ENCODE measurements at regions not wholly inside any gene's neighbourhood (a gene's known extent, or its start where the extent isn't known, plus 50 kb on each side); places are given as distances from the start of the nearest gene placed in this dataset.

GRCh38 chr4:137043184-137043583, 489.1 kb downstream of the PCDH18 start:
- DNase-seq: no peak

DNA sequence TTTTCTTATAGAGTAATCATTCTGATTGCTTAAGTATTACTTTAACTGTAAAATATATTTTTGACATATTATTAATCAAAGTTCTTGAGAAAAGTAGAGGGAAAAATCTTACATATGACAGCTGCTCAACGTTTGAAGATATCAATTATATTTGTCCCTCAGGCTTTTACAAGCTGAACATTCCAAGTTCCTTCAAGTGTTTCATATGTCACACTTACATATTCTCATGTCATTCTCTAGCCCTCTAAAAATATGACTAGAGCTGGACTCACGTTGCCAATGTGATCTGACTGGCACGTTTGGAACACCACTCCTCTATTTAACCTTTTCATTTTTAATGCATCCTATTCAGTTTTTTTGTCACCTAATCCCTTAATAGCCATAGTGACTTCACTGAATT, 492.9 kb downstream of the PCDH18 start:
- DNase-seq: peak; percentile 9

- peak; percentile 96 for DNase-seq
Observed at GRCh38 chr4:137032222-137032621, 500.1 kb downstream of the PCDH18 start.

GRCh38 chr4:137029026-137029425, 503.3 kb downstream of the PCDH18 start:
- DNase-seq: no peak

GRCh38 chr4:137025484-137026059, 506.7 kb downstream of the PCDH18 start:
- no peak for DNase-seq

GRCh38 chr4:137015426-137016409, 516.6 kb downstream of the PCDH18 start:
- DNase-seq: no peak

GRCh38 chr4:137000432-137000831, 531.9 kb downstream of the PCDH18 start:
- peak; percentile 83 for DNase-seq

DNA sequence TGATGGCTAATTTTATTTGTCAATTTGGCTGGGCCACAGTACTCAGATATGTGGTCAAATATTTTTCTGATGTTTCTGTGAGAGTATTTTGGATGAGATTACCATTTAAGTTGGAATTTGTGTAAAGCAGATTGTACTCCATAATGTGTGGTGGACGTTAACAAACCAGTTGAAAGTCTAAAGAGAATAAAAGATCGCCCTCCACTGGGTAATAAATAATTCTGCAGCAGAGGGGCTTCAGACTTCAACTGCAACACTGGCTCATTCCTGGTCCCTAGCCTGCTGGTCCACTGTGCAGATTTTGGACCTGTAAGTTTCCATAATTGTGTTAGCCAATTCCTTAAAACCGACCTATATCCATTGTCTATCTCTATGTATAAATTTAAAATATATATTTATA, 540.3 kb downstream of the PCDH18 start:
- DNase-seq: no peak

GRCh38 chr4:136985683-136986082, 546.6 kb downstream of the PCDH18 start:
- no peak for DNase-seq

DNA sequence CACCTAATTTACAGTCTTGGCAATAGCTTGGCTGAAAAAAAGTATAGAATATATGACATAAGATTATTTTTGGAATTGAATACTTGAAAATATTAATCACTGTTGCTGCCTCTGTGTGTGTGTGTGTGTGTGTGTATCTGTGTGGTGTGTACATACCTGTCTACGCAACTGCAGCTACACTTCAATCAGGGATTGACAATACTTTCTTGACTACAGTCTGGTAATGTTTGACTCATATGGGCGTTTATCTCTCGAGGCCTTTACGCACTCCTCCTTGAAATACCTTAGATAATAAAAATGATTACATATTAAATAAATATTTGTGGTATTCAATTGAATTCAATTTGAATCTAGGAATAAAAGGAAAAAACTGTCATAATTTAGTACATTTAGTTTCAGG, 565.2 kb downstream of the PCDH18 start:
- DNase-seq: no peak

DNA sequence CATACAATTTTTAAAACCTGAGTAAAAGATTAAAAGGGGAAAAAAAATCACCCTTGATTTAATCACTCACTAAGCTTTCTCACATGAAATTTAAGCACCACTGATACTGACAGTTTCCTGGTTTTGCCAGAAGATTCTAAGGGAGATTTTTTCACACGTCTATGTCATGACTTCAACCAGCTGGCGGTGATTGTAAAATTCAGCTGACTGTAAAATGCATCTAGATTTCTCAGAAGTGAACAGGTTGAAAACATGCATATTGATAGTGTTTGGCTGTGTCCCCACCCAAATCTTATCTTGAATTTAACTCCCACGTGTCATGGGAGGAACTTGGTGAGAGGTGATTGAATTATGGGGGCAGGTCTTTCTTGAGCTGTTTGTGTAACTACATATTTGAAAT, 566.8 kb downstream of the PCDH18 start:
- DNase-seq: no peak

DNA sequence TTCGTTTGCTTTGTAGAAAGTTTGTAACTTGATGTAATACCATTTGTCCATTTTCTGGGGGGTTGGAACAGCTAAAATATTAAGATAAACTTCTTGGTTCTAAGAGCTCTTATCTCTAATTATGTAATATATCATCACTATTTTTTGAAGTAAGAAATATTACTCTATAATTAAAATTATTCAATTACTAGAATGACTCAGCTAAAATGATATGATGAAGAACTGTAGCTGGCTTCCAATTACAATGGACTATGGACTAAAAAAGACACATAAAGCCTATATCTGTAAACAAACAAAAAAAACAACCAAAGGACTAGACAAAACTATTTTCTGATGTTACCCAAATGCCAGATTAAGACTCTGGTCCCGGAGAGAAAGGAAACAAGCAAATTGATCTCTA, 569.4 kb downstream of the PCDH18 start:
- DNase-seq: no peak

GRCh38 chr4:136946307-136946907, 585.9 kb downstream of the PCDH18 start:
- DNase-seq: no peak

GRCh38 chr4:136939781-136940180, 592.5 kb downstream of the PCDH18 start:
- no peak for DNase-seq

DNA sequence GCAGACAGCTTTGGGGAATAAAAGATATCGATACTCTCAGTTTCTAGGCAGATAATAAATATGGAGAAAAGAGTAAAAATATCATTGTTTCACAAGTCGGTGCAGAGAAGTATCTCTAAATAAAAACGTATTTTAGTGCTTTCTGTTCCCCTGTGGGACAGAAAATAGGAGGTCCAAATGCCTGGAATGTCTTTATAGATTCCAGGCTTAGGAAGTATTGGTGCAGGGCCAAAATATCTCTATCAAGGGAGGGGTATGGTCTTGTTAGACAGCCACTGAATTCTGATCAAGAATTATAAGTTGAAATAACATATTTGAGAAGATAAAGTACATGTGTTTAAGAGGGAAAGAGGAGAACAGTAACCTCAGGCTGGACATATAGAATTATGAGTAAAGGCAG, 596.4 kb downstream of the PCDH18 start:
- no peak for DNase-seq

- no peak for DNase-seq
Observed at GRCh38 chr4:136935305-136935704, 597.0 kb downstream of the PCDH18 start.

- peak; percentile 37 for DNase-seq
Observed at GRCh38 chr4:136934601-136935000, 597.7 kb downstream of the PCDH18 start.

DNA sequence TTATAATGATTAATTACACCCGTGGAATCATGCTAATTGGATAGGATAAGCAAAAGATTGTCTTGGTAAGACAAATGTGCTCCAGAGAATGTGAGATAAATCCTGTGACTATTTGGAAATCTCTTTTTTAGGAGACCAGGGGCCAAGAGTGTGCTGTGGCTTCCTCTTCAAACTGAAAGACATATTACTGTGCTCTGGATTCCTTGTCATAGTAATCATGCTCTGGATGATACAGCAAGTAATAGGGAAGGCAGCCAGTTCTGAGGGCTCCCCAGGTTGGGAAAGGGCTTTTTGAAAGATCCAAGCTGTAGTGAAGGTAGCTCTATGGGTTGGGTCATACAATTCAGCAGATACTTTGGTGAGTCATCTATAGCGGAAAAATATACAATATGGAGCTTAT, 600.5 kb downstream of the PCDH18 start:
- no peak for DNase-seq

- DNase-seq: no peak
Observed at GRCh38 chr4:136928957-136929411, 603.3 kb downstream of the PCDH18 start.

DNA sequence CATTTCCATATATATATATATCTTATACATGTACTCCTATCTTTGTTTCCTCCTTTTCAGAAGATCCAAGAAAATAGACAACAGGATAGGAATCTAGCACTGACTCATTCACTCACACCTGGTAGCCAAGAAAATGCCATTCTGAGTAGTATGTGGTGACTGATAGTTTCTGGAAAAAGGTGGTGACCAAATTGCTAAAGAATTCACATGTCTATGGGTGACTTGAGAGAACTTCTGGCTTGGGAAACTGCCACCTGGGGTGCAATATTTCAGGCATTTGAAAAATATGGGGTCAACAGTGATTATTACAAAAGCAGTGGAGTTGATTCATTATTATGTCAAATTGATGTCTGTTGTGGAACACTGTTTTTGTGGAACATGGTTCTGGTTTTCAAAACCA, 605.1 kb downstream of the PCDH18 start:
- DNase-seq: no peak

GRCh38 chr4:136925203-136925602, 607.1 kb downstream of the PCDH18 start:
- no peak for DNase-seq

DNA sequence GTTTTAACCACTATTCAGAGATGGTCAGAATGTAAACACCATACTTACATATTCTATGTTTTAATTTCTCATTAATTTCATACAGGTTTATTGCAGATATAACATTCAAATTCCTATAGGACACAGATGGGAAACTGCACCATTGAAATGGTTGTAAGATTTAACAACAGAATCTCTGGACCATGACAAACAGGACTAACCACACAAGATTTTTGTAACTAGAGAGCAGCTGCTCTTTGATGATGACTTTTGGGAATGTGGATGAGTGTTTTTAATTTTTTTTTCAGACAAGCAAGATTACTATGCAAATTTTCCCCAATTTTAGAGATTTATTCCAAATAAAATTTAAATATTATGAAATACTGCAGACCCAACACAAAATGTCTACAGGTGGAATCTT, 610.2 kb downstream of the PCDH18 start:
- peak; percentile 10 for DNase-seq

DNA sequence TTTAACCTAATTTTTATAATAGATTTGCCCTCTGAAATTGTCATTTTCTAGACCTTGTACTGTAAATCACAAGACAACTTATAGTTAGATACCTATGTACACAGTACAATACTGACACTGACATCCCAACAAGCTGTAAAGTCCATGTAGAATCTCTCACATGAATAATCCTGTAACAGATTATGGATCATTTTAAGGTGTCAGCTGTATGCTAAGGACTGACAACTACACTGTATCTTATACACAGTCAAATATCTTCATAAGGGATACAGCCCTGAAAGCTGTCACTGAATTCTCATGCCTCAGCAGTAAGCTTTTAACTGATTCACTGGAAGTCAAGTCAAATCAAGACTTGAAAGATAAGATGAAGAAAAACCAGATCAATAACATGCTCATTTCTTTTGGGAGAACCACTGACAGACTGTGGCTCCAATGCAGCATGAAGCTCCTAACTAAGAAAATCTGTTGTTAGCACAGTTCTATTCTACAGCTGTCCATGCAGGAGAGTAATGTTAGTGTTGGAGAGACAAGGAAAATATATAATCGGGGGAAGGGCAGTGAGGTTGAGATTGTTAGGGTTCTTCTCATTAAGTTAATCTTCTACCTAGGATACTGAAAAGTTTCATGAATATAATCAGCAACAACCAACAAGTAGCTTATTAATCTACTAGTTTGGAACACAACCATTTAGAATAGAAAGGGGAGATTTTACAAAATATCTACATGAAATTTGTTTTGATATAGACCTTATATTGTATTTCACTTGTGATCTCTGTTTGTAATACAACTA, 612.0 kb downstream of the PCDH18 start:
- no peak for DNase-seq

Data from NCI-H2171 treated with DMSO at 0.1 percent for 48 hours (cell line).